HepG2 (cell line): ENCODE measurements at regions not wholly inside any gene's neighbourhood (a gene's known extent, or its start where the extent isn't known, plus 50 kb on each side); places are given as distances from the start of the nearest gene placed in this dataset.
A peak's percentile ranks its signal among the peaks of the same experiment; 100 is the strongest.

Experiments used
- ATAC-seq: fragments of 200-7000 bp; cut with Tn5 transposase; 3 replicates; pipeline ENCODE4 v1.9.1; 2020; ENCODE audit warnings: mild to moderate bottlenecking, moderate library complexity
- BruUV-seq: library from RNA; stranded (reverse); fragments of 400-500 nt; replicated peaks from 2 replicates; lab custom pipeline; 2021; lab: Mats Ljungman, UMichigan
- CTCF ChIA-PET: fragments of 300-600 bp; formaldehyde crosslinking; extraction: SDS; loops from one replicate; lab custom pipeline; 2021; ENCODE audit warnings: low total read pairs, inconsistent platforms, low intra/inter-chr PET ratio; lab: Yijun Ruan, JAX
- POLR2A ChIA-PET: fragments of 350-600 bp; sonication (Branson Sonifier 250); formaldehyde crosslinking; loops from one replicate; lab custom pipeline; 2020; ENCODE audit warnings: antibody characterized with exemption, inconsistent platforms; lab: Yijun Ruan, JAX
- DNase-seq: peaks from one replicate; pipeline ENCODE4 v3.0.0-alpha.2; 2015; ENCODE audit warnings: low spot score
- FAIRE-seq: peaks from 3 replicates; lab custom pipeline; 2011; peaks lifted over from hg19 to GRCh38; lab: Jason Lieb, UNC
- H2AFZ ChIP-seq: one replicate; pipeline ENCODE4 v1.6.1; 2011; ENCODE audit warnings: low read length, inconsistent platforms
- H3K27ac ChIP-seq: fragments of 300-600 bp; 3 replicates; pipeline ENCODE4 v1.8.0; 2011; ENCODE audit warnings: mixed run types, mild to moderate bottlenecking, mixed read lengths, low read length, inconsistent platforms; ENCODE audit not compliant: insufficient read depth; ENCODE audit errors: extremely low read length
- H3K27me3 ChIP-seq, 2 experiments: fragments of 200-600 bp in 1 of 2; 2 replicates in 1 of 2; 3 replicates in 1 of 2; pipeline versions ENCODE4 v1.6.0 to v1.8.0; 2011; ENCODE audit warnings: low read length in 2 of 2, mild to moderate bottlenecking in 2 of 2, moderate library complexity in 2 of 2, inconsistent platforms in 1 of 2; ENCODE audit not compliant: insufficient read depth in 2 of 2, control insufficient read depth in 1 of 2
- H3K36me3 ChIP-seq, 2 experiments: fragments of 200-600 bp in 1 of 2; replicated peaks in 1 of 2; 2 replicates in 1 of 2; 3 replicates in 1 of 2; pipeline versions ENCODE4 v1.5.1 to v1.8.0; 2011; ENCODE audit warnings: low read length in 2 of 2, inconsistent platforms in 1 of 2; ENCODE audit not compliant: insufficient read depth in 2 of 2, control insufficient read depth in 1 of 2
- H3K4me1 ChIP-seq: 2 replicates; pipeline ENCODE4 v1.5.1; 2012; ENCODE audit warnings: low read length, inconsistent platforms; ENCODE audit not compliant: insufficient read depth
- H3K4me2 ChIP-seq: 2 replicates; pipeline ENCODE4 v1.6.0; 2011; ENCODE audit warnings: low read depth, low read length, inconsistent platforms
- H3K4me3 ChIP-seq, 3 experiments: fragments of 200-600 bp in 1 of 3; sonication (generic), shearing (Covaris generic) in 1 of 3; replicated peaks in 1 of 3; 2 replicates each; pipeline ENCODE4 v1.5.1; 2011 to 2016; ENCODE audit warnings: low read length in 3 of 3, inconsistent platforms in 2 of 3, low read depth in 2 of 3, mild to moderate bottlenecking in 2 of 3, control low read depth in 1 of 3, mixed read lengths in 1 of 3; ENCODE audit not compliant: insufficient read depth in 1 of 3
- H3K79me2 ChIP-seq: one replicate; pipeline ENCODE4 v1.6.1; 2011; ENCODE audit warnings: low read length, inconsistent platforms; ENCODE audit not compliant: insufficient read depth
- H3K9ac ChIP-seq: 2 replicates; pipeline ENCODE4 v1.6.0; 2011; ENCODE audit warnings: mild to moderate bottlenecking, low read depth, low read length, inconsistent platforms; ENCODE audit not compliant: insufficient read depth
- H3K9me3 ChIP-seq: 2 replicates; pipeline ENCODE4 v1.5.1; 2012; ENCODE audit warnings: mild to moderate bottlenecking, low read length
- H4K20me1 ChIP-seq: 2 replicates; pipeline ENCODE4 v1.6.0; 2011; ENCODE audit warnings: inconsistent platforms, mild to moderate bottlenecking, low read length, moderate library complexity; ENCODE audit not compliant: insufficient read depth
- DNMT3B ChIP-seq: conservative IDR thresholded peaks from 2 replicates; pipeline ENCODE4 v1.6.1; 2016; ENCODE audit warnings: missing biosample characterization, control low read depth
- HMG20B ChIP-seq: conservative IDR thresholded peaks from 2 replicates; pipeline ENCODE4 v1.6.1; 2016; ENCODE audit warnings: missing genetic modification reagents, missing compliant biosample characterization
- KDM5A ChIP-seq: fragments of 200-600 bp; sonication (generic); IDR thresholded peaks from 2 replicates; pipeline ENCODE4 v1.7.0; 2018; ENCODE audit warnings: antibody characterized with exemption, mild to moderate bottlenecking, low read length, borderline replicate concordance
- MAFF ChIP-seq: IDR thresholded peaks from 2 replicates; pipeline ENCODE4 v1.6.1; 2011; ENCODE audit warnings: low read depth, low read length, improper control_type of control experiment
- MAFK ChIP-seq, 2 experiments: IDR thresholded peaks in 1 of 2; conservative IDR thresholded peaks in 1 of 2; 2 replicates each; pipeline ENCODE4 v1.6.1; 2011; ENCODE audit warnings: improper control_type of control experiment in 2 of 2, low read length in 2 of 2
- MED1 ChIP-seq: sonication (generic); formaldehyde crosslinking; IDR thresholded peaks from 2 replicates; pipeline ENCODE4 v1.4.0; 2020; ENCODE audit warnings: missing genetic modification reagents
- TSC22D2 ChIP-seq: sonication (generic); formaldehyde crosslinking; IDR thresholded peaks from 2 replicates; pipeline ENCODE4 v1.5.1; 2020; ENCODE audit warnings: missing genetic modification reagents, mild to moderate bottlenecking, borderline replicate concordance
- U2AF1 ChIP-seq: fragments of 200-400 bp; formaldehyde crosslinking; optimal IDR thresholded peaks from 2 replicates; pipeline ENCODE3; 2017; ENCODE audit warnings: mild to moderate bottlenecking, low read depth, low read length
- ZBTB8A ChIP-seq: sonication (generic); formaldehyde crosslinking; IDR thresholded peaks from 2 replicates; pipeline ENCODE4 v1.4.0; 2020; ENCODE audit warnings: mild to moderate bottlenecking, low read depth, missing genetic modification reagents, borderline replicate concordance
- WGBS: methylation state at CpG from one replicate; pipeline ENCODE4 v1.1.6; 2017; ENCODE audit warnings: low lambda C conversion rate; 5-methylcytosine and 5-hydroxymethylcytosine counted together
- in situ Hi-C: cut with HindIII; loops from 2 replicates; pipeline ENCODE4 v1.10.0; 2017; ENCODE audit warnings: low pct_unique_long_range_greater_than_20kb; ENCODE audit not compliant: extremely low pct_ligation_motif_present
- intact Hi-C: fragments of 100-400 bp; cut with micrococcal nuclease; formaldehyde crosslinking; loops from one replicate; pipeline ENCODE4 v1.10.0; 2022; ENCODE audit not compliant: unreplicated experiment
- TF ChIP-seq, protein P1 (sequence below): sonication (generic); formaldehyde crosslinking; IDR thresholded peaks from 2 replicates; pipeline ENCODE4 v1.5.0; 2020; ENCODE audit warnings: missing genetic modification reagents

GRCh38 chr13:40230833-40231266 lies 435.6 kb downstream of the FOXO1 start:
- Histone ChIP-seq H3K4me3 (no peak overlapping the region), H2AFZ (no peak overlapping the region), H3K27ac (no peak overlapping the region), H3K36me3 (no peaks in the 10 kb centered on the region), H3K9me3 (no peaks in the 10 kb centered on the region), H3K4me1 (peaks cover 1% of the 10 kb centered on the region; the same call in 1 of the 2 replicates), H3K4me2 (no peak overlapping the region), H3K79me2 (no peaks in the 10 kb centered on the region), H3K27me3 (peaks cover 0 to 13% of the 10 kb centered on the region in 2 experiments; a peak in 2 of 5 replicates), H3K9ac (no peak overlapping the region), H4K20me1 (no peaks in the 10 kb centered on the region)
- BruUV-seq = no TSS peak
- ChIA-PET CTCF (no interaction called here), POLR2A (no interaction called here)
- WGBS = 22% methylated on average over 3 of the region's 3 CpGs
- TF ChIP-seq MAFK (conservative IDR thresholded peaks at IDR 0.05 in 1 of 2, IDR thresholded peaks at IDR 0.05 in 1 of 2; ENCODE audit: low read length in 2 of 2) = peak; percentile 56 to 61; a peak in 3 of 4 replicates
- no peak for TF ChIP-seq KDM5A
- TF ChIP-seq, protein P1, sequence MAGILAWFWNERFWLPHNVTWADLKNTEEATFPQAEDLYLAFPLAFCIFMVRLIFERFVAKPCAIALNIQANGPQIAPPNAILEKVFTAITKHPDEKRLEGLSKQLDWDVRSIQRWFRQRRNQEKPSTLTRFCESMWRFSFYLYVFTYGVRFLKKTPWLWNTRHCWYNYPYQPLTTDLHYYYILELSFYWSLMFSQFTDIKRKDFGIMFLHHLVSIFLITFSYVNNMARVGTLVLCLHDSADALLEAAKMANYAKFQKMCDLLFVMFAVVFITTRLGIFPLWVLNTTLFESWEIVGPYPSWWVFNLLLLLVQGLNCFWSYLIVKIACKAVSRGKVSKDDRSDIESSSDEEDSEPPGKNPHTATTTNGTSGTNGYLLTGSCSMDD (CRISPR knock-in tag) = no peak
- TF ChIP-seq MAFF = peak; percentile 18; the same call in 1 of the 2 replicates
- TF ChIP-seq ZBTB8A (CRISPR knock-in tag) = no peak
- no peak for TF ChIP-seq DNMT3B
- TF ChIP-seq MED1 (CRISPR knock-in tag) = no peak
- no peak for TF ChIP-seq HMG20B
- TF ChIP-seq TSC22D2 (CRISPR knock-in tag) = no peak
- no peak for TF ChIP-seq U2AF1
- no peak for FAIRE-seq
- ATAC-seq = no peak
- in situ Hi-C loops = no loop called here
- intact Hi-C loops = no loop called here
- no peak for DNase-seq
